H9 (cell line): ENCODE measurements at regions not wholly inside any gene's neighbourhood (a gene's known extent, or its start where the extent isn't known, plus 50 kb on each side); places are given as distances from the start of the nearest gene placed in this dataset.

Source experiments
- DNase-seq: peaks from one replicate; pipeline ENCODE4 v3.0.0-alpha.2; 2017
- H2AFZ ChIP-seq: one replicate; pipeline ENCODE4 v1.6.1; 2013; ENCODE audit warnings: mild to moderate bottlenecking, low read length, control low read depth, moderate library complexity
- H2AK5ac ChIP-seq: 2 replicates; pipeline ENCODE4 v1.6.1; 2013; ENCODE audit warnings: low read length, control low read depth, mixed read lengths; ENCODE audit not compliant: insufficient read length
- H2BK120ac ChIP-seq: one replicate; pipeline ENCODE4 v1.6.1; 2013; ENCODE audit warnings: low read depth, mild to moderate bottlenecking, low read length, control low read depth, inconsistent platforms; ENCODE audit not compliant: poor library complexity, severe bottlenecking
- H2BK12ac ChIP-seq: 2 replicates; pipeline ENCODE4 v1.6.1; 2013; ENCODE audit warnings: low read length, control low read depth, mixed read lengths, low read depth; ENCODE audit not compliant: insufficient read length
- H2BK15ac ChIP-seq: 2 replicates; pipeline ENCODE4 v1.6.1; 2013; ENCODE audit warnings: low read depth, low read length, control low read depth
- H2BK20ac ChIP-seq: one replicate; pipeline ENCODE4 v1.6.1; 2013; ENCODE audit warnings: low read depth, mild to moderate bottlenecking, low read length, control low read depth, inconsistent platforms; ENCODE audit not compliant: poor library complexity, severe bottlenecking
- H2BK5ac ChIP-seq: 2 replicates; pipeline ENCODE4 v1.6.1; 2013; ENCODE audit warnings: low read length, control low read depth, mixed read lengths; ENCODE audit not compliant: insufficient read length
- H3K14ac ChIP-seq: 2 replicates; pipeline ENCODE4 v1.6.1; 2013; ENCODE audit warnings: low read length, control low read depth; ENCODE audit not compliant: insufficient read depth
- H3K18ac ChIP-seq: 2 replicates; pipeline ENCODE4 v1.6.1; 2013; ENCODE audit warnings: low read depth, mild to moderate bottlenecking, mixed read lengths, low read length, control low read depth; ENCODE audit not compliant: insufficient read length
- H3K23ac ChIP-seq: 2 replicates; pipeline ENCODE4 v1.6.1; 2013; ENCODE audit warnings: low read length, control low read depth, mixed read lengths, low read depth; ENCODE audit not compliant: insufficient read length
- H3K23me2 ChIP-seq: 2 replicates; pipeline ENCODE4 v1.6.1; 2013; ENCODE audit warnings: low read depth, mild to moderate bottlenecking, mixed read lengths, low read length, control low read depth; ENCODE audit not compliant: insufficient read length, poor library complexity, severe bottlenecking
- H3K27ac ChIP-seq: 2 replicates; pipeline ENCODE4 v1.5.1; 2013; ENCODE audit warnings: low read length, control low read depth, mixed read lengths, low read depth; ENCODE audit not compliant: insufficient read length
- H3K27me3 ChIP-seq: 2 replicates; pipeline ENCODE4 v1.6.1; 2013; ENCODE audit warnings: low read length, control low read depth, inconsistent platforms; ENCODE audit not compliant: insufficient read depth
- H3K4ac ChIP-seq: 2 replicates; pipeline ENCODE4 v1.6.1; 2013; ENCODE audit warnings: low read depth, mild to moderate bottlenecking, control low read depth, inconsistent platforms, low read length, moderate library complexity
- H3K4me1 ChIP-seq: 2 replicates; pipeline ENCODE4 v1.6.1; 2013; ENCODE audit warnings: low read length, control low read depth, inconsistent platforms; ENCODE audit not compliant: insufficient read depth
- H3K4me2 ChIP-seq: 2 replicates; pipeline ENCODE4 v1.6.1; 2013; ENCODE audit warnings: low read length, control low read depth, mixed read lengths; ENCODE audit not compliant: insufficient read length, insufficient read depth
- H3K56ac ChIP-seq: 2 replicates; pipeline ENCODE4 v1.6.1; 2013; ENCODE audit warnings: low read depth, mild to moderate bottlenecking, mixed read lengths, low read length, control low read depth; ENCODE audit not compliant: insufficient read length
- H3K79me1 ChIP-seq: 2 replicates; pipeline ENCODE4 v1.6.1; 2013; ENCODE audit warnings: low read depth, mild to moderate bottlenecking, moderate library complexity, low read length, control low read depth, inconsistent platforms; ENCODE audit not compliant: insufficient read depth, poor library complexity, severe bottlenecking
- H3K79me2 ChIP-seq: 2 replicates; pipeline ENCODE4 v1.6.1; 2013; ENCODE audit warnings: low read length, control low read depth, inconsistent platforms; ENCODE audit not compliant: insufficient read depth
- H3K9ac ChIP-seq: 2 replicates; pipeline ENCODE4 v1.6.1; 2013; ENCODE audit warnings: low read length, control low read depth, mixed read lengths; ENCODE audit not compliant: insufficient read length; ENCODE audit errors: extremely low read depth
- H3K9me3 ChIP-seq: one replicate; pipeline ENCODE4 v1.6.1; 2013; ENCODE audit warnings: low read depth, low read length, inconsistent platforms; ENCODE audit not compliant: control insufficient read depth
- H3T11ph ChIP-seq: one replicate; pipeline ENCODE4 v1.6.1; 2013; ENCODE audit warnings: mild to moderate bottlenecking, low read length, control low read depth, inconsistent platforms
- H4K20me1 ChIP-seq: one replicate; pipeline ENCODE4 v1.6.1; 2013; ENCODE audit not compliant: control insufficient read depth, insufficient read length, insufficient read depth
- H4K5ac ChIP-seq: 2 replicates; pipeline ENCODE4 v1.6.1; 2013; ENCODE audit warnings: low read depth, mild to moderate bottlenecking, mixed read lengths, low read length, control low read depth; ENCODE audit not compliant: insufficient read length
- H4K8ac ChIP-seq: replicated peaks from 2 replicates; pipeline ENCODE4 v1.6.1; 2013; ENCODE audit warnings: low read length, control low read depth, mixed read lengths, low read depth; ENCODE audit not compliant: insufficient read length
- H4K91ac ChIP-seq: 2 replicates; pipeline ENCODE4 v1.6.1; 2013; ENCODE audit warnings: low read depth, mild to moderate bottlenecking, moderate library complexity, mixed read lengths, low read length, control low read depth; ENCODE audit not compliant: insufficient read length
- H3K27ac Mint-ChIP-seq, 3 experiments: 2 replicates in 2 of 3; 3 replicates in 1 of 3; pipeline ENCODE4 v1.8.0; 2020 to 2021; ENCODE audit warnings: mixed read lengths in 3 of 3, mild to moderate bottlenecking in 1 of 3, moderate library complexity in 1 of 3
- H3K27me3 Mint-ChIP-seq: 2 replicates; pipeline ENCODE4 v1.8.0; 2021; ENCODE audit warnings: low read depth, mild to moderate bottlenecking, moderate library complexity, mixed read lengths
- H3K36me3 Mint-ChIP-seq, 3 experiments: 2 replicates in 2 of 3; 3 replicates in 1 of 3; pipeline ENCODE4 v1.8.0; 2020 to 2021; ENCODE audit warnings: low read depth in 3 of 3, mixed read lengths in 3 of 3; ENCODE audit not compliant: insufficient read depth in 1 of 3
- H3K4me1 Mint-ChIP-seq, 2 experiments: 2 replicates each; pipeline ENCODE4 v1.8.0; 2020; ENCODE audit warnings: mixed read lengths in 2 of 2
- H3K4me3 Mint-ChIP-seq, 2 experiments: 2 replicates in 1 of 2; 3 replicates in 1 of 2; pipeline ENCODE4 v1.8.0; 2020 to 2021; ENCODE audit warnings: mild to moderate bottlenecking in 2 of 2, mixed read lengths in 2 of 2, moderate library complexity in 1 of 2
- H3K9me3 Mint-ChIP-seq, 2 experiments: 2 replicates in 1 of 2; 3 replicates in 1 of 2; pipeline ENCODE4 v1.8.0; 2020; ENCODE audit warnings: mild to moderate bottlenecking in 2 of 2, mixed read lengths in 2 of 2, moderate library complexity in 1 of 2
- WGBS: extraction: QIAGEN DNeasy Blood & Tissue Kit; methylation state at CpG from one replicate; pipeline ENCODE4 v1.1.7; 2013; ENCODE audit warnings: missing lambda C conversion rate, low lambda C conversion rate, mixed read lengths; ENCODE audit not compliant: insufficient read length; ENCODE audit errors: extremely low coverage; 5-methylcytosine and 5-hydroxymethylcytosine counted together
- TF ChIP-seq, protein P1 (sequence below): fragments of 200-600 bp; sonication (generic); conservative IDR thresholded peaks from 3 replicates; pipeline ENCODE4 v1.8.0; 2021; ENCODE audit warnings: antibody characterized with exemption, mild to moderate bottlenecking

GRCh38 chr14:21960636-21961035 is 287.0 kb upstream of the OR4E1 start:
- no peak for DNase-seq
- Histone ChIP-seq H3K27me3 (no peaks in the 10 kb centered on the region), H3K23me2 (no peaks in the 10 kb centered on the region), H3T11ph (no peak overlapping the region), H2AK5ac (no peak overlapping the region), H2BK20ac (no peak overlapping the region), H4K91ac (no peak overlapping the region), H3K9me3 (no peaks in the 10 kb centered on the region), H2BK15ac (no peak overlapping the region), H2BK12ac (no peak overlapping the region), H2BK5ac (no peak overlapping the region), H3K14ac (no peak overlapping the region), H4K20me1 (no peaks in the 10 kb centered on the region), H4K5ac (no peak overlapping the region), H2AFZ (no peak overlapping the region), H3K4ac (no peak overlapping the region), H2BK120ac (no peak overlapping the region), H3K4me1 (no peaks in the 10 kb centered on the region), H3K79me2 (no peaks in the 10 kb centered on the region), H3K79me1 (no peaks in the 10 kb centered on the region), H3K9ac (no peak overlapping the region), H3K18ac (no peak overlapping the region), H4K8ac (no peak overlapping the region), H3K23ac (no peak overlapping the region), H3K27ac (no peak overlapping the region), H3K4me2 (no peak overlapping the region), H3K56ac (no peak overlapping the region)
- TF ChIP-seq, protein P1, sequence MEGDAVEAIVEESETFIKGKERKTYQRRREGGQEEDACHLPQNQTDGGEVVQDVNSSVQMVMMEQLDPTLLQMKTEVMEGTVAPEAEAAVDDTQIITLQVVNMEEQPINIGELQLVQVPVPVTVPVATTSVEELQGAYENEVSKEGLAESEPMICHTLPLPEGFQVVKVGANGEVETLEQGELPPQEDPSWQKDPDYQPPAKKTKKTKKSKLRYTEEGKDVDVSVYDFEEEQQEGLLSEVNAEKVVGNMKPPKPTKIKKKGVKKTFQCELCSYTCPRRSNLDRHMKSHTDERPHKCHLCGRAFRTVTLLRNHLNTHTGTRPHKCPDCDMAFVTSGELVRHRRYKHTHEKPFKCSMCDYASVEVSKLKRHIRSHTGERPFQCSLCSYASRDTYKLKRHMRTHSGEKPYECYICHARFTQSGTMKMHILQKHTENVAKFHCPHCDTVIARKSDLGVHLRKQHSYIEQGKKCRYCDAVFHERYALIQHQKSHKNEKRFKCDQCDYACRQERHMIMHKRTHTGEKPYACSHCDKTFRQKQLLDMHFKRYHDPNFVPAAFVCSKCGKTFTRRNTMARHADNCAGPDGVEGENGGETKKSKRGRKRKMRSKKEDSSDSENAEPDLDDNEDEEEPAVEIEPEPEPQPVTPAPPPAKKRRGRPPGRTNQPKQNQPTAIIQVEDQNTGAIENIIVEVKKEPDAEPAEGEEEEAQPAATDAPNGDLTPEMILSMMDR: no peak
- Mint-ChIP-seq H3K4me3 (no peak overlapping the region), H3K27ac (no peak overlapping the region), H3K4me1 (no peaks in the 10 kb centered on the region), H3K9me3 (no peaks in the 10 kb centered on the region), H3K36me3 (no peaks in the 10 kb centered on the region), H3K27me3 (peaks cover 3% of the 10 kb centered on the region; the same call in 1 of the 2 replicates)
- no CpG with 5 or more reads among the region's 1 CpG for WGBS
